22Rv1 (cell line): ENCODE measurements at regions not wholly inside any gene's neighbourhood (a gene's known extent, or its start where the extent isn't known, plus 50 kb on each side); places are given as distances from the start of the nearest gene placed in this dataset.

Experiments used
- H3K27ac ChIP-seq: fragments of 450-650 bp; 2 replicates; pipeline ENCODE4 v1.5.1; 2017
- ZFX ChIP-seq: fragments of 450-650 bp; IDR thresholded peaks from 2 replicates; pipeline ENCODE4 v1.6.1; 2017; ENCODE audit warnings: antibody characterized with exemption, borderline replicate concordance
- TF ChIP-seq, protein P1 (sequence below): fragments of 450-650 bp; IDR thresholded peaks from 2 replicates; pipeline ENCODE4 v1.5.1; 2017; ENCODE audit warnings: mild to moderate bottlenecking

GRCh38 chr10:36170142-36170719 lies 528.1 kb upstream of the FZD8 start:
- no peak overlapping the region for H3K27ac ChIP-seq
- TF ChIP-seq ZFX: no peak
- TF ChIP-seq, protein P1, sequence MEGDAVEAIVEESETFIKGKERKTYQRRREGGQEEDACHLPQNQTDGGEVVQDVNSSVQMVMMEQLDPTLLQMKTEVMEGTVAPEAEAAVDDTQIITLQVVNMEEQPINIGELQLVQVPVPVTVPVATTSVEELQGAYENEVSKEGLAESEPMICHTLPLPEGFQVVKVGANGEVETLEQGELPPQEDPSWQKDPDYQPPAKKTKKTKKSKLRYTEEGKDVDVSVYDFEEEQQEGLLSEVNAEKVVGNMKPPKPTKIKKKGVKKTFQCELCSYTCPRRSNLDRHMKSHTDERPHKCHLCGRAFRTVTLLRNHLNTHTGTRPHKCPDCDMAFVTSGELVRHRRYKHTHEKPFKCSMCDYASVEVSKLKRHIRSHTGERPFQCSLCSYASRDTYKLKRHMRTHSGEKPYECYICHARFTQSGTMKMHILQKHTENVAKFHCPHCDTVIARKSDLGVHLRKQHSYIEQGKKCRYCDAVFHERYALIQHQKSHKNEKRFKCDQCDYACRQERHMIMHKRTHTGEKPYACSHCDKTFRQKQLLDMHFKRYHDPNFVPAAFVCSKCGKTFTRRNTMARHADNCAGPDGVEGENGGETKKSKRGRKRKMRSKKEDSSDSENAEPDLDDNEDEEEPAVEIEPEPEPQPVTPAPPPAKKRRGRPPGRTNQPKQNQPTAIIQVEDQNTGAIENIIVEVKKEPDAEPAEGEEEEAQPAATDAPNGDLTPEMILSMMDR: no peak

GRCh38 chr10:36168777-36169176 lies 526.7 kb upstream of the FZD8 start:
- no peak overlapping the region for H3K27ac ChIP-seq
- TF ChIP-seq ZFX: no peak
- TF ChIP-seq, protein P1: no peak

- H3K27ac ChIP-seq: no peak overlapping the region
- TF ChIP-seq, protein P1: no peak
- no peak for TF ChIP-seq ZFX
These were observed 522.7 kb upstream of the FZD8 start for GRCh38 chr10:36164556-36165504.

- no peak for TF ChIP-seq ZFX
- TF ChIP-seq, protein P1: no peak
- no peak overlapping the region for H3K27ac ChIP-seq
These were observed 521.7 kb upstream of the FZD8 start for GRCh38 chr10:36163827-36164226.

GRCh38 chr10:36157486-36157885 lies 515.4 kb upstream of the FZD8 start:
- TF ChIP-seq ZFX: no peak
- TF ChIP-seq, protein P1: no peak
- H3K27ac ChIP-seq: no peak overlapping the region

GRCh38 chr10:36148207-36148606 lies 506.1 kb upstream of the FZD8 start:
- H3K27ac ChIP-seq: no peak overlapping the region
- TF ChIP-seq, protein P1: no peak
- TF ChIP-seq ZFX: no peak

DNA sequence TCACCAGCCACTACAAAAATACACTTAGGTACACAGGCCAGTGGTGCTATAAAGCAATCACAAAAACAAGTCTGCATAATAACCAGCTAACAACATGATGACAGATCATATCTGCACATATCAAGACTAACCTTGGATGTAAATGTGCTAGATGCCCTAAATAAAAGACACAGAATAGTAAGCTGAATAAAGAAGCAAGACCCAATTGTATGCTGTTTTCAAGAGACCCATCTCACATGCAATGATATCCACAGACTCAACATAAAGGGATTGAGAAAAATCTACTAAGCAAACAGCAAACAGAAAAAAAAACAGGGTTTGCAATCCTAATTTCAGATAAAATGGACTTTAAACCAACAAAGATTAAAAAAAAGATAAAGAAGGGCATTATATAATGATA lies 505.4 kb upstream of the FZD8 start:
- H3K27ac ChIP-seq: no peak overlapping the region
- TF ChIP-seq, protein P1: no peak
- TF ChIP-seq ZFX: no peak
